ENCODE measurements at regions not wholly inside any gene's neighbourhood (a gene's known extent, or its start where the extent isn't known, plus 50 kb on each side); places are given as distances from the start of the nearest gene placed in this dataset.

DNA sequence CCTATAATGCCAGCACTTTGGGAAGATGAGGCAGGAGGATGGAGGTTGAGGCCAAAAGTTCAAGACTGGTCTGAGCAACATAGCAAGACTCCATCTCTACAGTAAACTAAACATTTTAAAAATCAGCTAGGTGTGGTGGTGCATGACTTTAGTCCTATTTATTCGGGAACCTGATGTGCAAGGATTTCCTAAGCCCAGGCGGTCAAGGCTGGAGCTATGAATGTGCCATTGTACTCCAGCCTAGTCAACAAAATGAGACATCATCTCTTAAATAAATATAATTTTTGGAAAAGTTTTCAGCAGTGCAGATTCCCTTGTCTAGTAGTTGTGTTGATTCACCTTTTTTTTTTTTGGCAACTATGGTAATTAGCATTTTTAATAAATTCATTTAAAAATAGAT is 928.7 kb upstream of the PRKX start:
- intact Hi-C loops (cut with micrococcal nuclease) = no loop called here
- no peaks in the 10 kb centered on the region for H3K79me2 ChIP-seq (ENCODE audit: low read length)
- H4K20me1 ChIP-seq (ENCODE audit: low read length) = no peaks in the 10 kb centered on the region
- no peaks in the 10 kb centered on the region for H3K36me3 ChIP-seq (ENCODE audit: low read depth, low read length)
- ATAC-seq (peak; percentile 73), DNase-seq (peak; percentile 78)
- H3K4me3 ChIP-seq (ENCODE audit: low read length) = no peak overlapping the region
- peak overlapping the region; percentile 60 for H3K27ac ChIP-seq (ENCODE audit: low read length)
- ChIA-PET POLR2A (ENCODE audit: unreplicated experiment) (no interaction called here), CTCF (no interaction called here)
- H3K4me1 ChIP-seq (ENCODE audit: insufficient read depth, low read length) = peaks cover 17% of the 10 kb centered on the region
- 0 out of 2 replicates have a peak overlapping the region, but pooled peaks have one; percentile 12 for H3K9ac ChIP-seq (ENCODE audit: low read length)
- no peak overlapping the region for H2AFZ ChIP-seq (ENCODE audit: low read length)
- H3F3A ChIP-seq (ENCODE audit: low read length, unreplicated experiment) = no peaks in the 10 kb centered on the region
- BruUV-seq (replicated peaks) = no TSS peak
- H3K27me3 ChIP-seq (ENCODE audit: low read length) = no peaks in the 10 kb centered on the region
- peak overlapping the region; percentile 49; the same call in 1 of the 2 replicates for H3K4me2 ChIP-seq (ENCODE audit: low read length)
- no peaks in the 10 kb centered on the region for H3K9me2 ChIP-seq (replicated peaks; ENCODE audit: low read length)
- no peaks in the 10 kb centered on the region for H3K9me3 ChIP-seq (ENCODE audit: low read length)
- TF ChIP-seq EZH2phosphoT487 (IDR thresholded peaks at IDR 0.05; ENCODE audit: borderline replicate concordance, low read length) = no peak
- no peak for TF ChIP-seq EZH2 (IDR thresholded peaks at IDR 0.05; ENCODE audit: low read length, unreplicated experiment)
- TF ChIP-seq, protein P1, sequence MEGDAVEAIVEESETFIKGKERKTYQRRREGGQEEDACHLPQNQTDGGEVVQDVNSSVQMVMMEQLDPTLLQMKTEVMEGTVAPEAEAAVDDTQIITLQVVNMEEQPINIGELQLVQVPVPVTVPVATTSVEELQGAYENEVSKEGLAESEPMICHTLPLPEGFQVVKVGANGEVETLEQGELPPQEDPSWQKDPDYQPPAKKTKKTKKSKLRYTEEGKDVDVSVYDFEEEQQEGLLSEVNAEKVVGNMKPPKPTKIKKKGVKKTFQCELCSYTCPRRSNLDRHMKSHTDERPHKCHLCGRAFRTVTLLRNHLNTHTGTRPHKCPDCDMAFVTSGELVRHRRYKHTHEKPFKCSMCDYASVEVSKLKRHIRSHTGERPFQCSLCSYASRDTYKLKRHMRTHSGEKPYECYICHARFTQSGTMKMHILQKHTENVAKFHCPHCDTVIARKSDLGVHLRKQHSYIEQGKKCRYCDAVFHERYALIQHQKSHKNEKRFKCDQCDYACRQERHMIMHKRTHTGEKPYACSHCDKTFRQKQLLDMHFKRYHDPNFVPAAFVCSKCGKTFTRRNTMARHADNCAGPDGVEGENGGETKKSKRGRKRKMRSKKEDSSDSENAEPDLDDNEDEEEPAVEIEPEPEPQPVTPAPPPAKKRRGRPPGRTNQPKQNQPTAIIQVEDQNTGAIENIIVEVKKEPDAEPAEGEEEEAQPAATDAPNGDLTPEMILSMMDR (conservative IDR thresholded peaks at IDR 0.05; ENCODE audit: low read depth, low read length) = no peak

DNA sequence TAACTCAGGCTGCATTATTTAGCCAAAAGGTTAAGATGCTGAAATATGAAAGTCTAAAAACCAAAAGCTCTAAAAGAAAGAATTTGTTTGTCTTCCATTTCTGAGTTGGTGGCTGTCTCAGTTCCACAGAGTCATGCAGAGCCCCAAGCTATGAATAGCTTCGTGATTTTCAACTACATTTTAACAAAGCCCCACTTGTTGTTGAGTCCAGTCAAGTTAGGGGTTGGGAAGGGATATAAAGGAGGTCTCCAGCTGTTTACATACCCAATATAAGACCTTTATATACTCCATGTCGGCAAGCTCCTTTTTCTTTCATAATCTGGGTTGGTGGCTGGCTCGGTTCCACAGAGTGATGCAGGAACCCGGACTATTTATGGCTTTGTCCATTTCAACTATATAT is 924.6 kb upstream of the PRKX start:
- TF ChIP-seq EZH2phosphoT487 (IDR thresholded peaks at IDR 0.05; ENCODE audit: borderline replicate concordance, low read length) = no peak
- TF ChIP-seq, protein P1 (conservative IDR thresholded peaks at IDR 0.05; ENCODE audit: low read depth, low read length) = no peak
- TF ChIP-seq EZH2 (IDR thresholded peaks at IDR 0.05; ENCODE audit: low read length, unreplicated experiment) = no peak
- no peak overlapping the region for H3K27ac ChIP-seq (ENCODE audit: low read length)
- BruUV-seq (replicated peaks) = no TSS peak
- no peaks in the 10 kb centered on the region for H3K36me3 ChIP-seq (ENCODE audit: low read depth, low read length)
- H3K27me3 ChIP-seq (ENCODE audit: low read length) = no peaks in the 10 kb centered on the region
- no peaks in the 10 kb centered on the region for H4K20me1 ChIP-seq (ENCODE audit: low read length)
- CTCF ChIA-PET = no interaction called here
- H2AFZ ChIP-seq (ENCODE audit: low read length) = no peak overlapping the region
- peaks cover 17% of the 10 kb centered on the region for H3K4me1 ChIP-seq (ENCODE audit: insufficient read depth, low read length)
- ATAC-seq (no peak), DNase-seq (no peak)
- no peaks in the 10 kb centered on the region for H3F3A ChIP-seq (ENCODE audit: low read length, unreplicated experiment)
- intact Hi-C loops (cut with micrococcal nuclease) = no loop called here
- POLR2A ChIA-PET (ENCODE audit: unreplicated experiment) = no interaction called here
- H3K4me3 ChIP-seq (ENCODE audit: low read length) = no peak overlapping the region
- H3K9me2 ChIP-seq (replicated peaks; ENCODE audit: low read length) = no peaks in the 10 kb centered on the region
- H3K9me3 ChIP-seq (ENCODE audit: low read length) = no peaks in the 10 kb centered on the region
- H3K9ac ChIP-seq (ENCODE audit: low read length) = no peak overlapping the region
- H3K79me2 ChIP-seq (ENCODE audit: low read length) = no peaks in the 10 kb centered on the region
- H3K4me2 ChIP-seq (ENCODE audit: low read length) = no peak overlapping the region

DNA sequence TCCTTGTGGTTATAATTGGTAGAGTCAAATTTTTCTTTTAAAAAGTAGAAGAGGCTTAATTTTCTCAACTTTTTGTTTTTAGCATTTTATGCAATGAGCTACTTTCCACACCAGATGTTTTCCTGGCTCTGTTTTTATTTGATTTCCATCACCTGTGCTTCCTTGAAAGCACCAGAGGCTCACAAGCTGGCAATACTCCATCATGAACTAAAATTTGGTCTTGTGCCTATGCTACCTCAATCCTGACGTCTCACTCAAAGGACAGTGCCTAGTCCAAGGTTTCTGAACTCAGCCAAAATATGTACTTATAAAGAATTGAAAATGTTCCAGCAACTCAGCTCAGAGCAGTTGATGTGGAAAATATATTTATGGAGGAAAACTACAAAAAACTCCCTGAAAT is 914.0 kb upstream of the PRKX start:
- no TSS peak for BruUV-seq (replicated peaks)
- Histone ChIP-seq H3K4me2 (ENCODE audit: low read length) (no peak overlapping the region), H3K4me1 (ENCODE audit: insufficient read depth, low read length) (no peaks in the 10 kb centered on the region), H3K9me3 (ENCODE audit: low read length) (no peaks in the 10 kb centered on the region), H3K79me2 (ENCODE audit: low read length) (no peaks in the 10 kb centered on the region), H4K20me1 (ENCODE audit: low read length) (no peaks in the 10 kb centered on the region), H3K9ac (ENCODE audit: low read length) (no peak overlapping the region), H3K4me3 (ENCODE audit: low read length) (no peak overlapping the region), H3K36me3 (ENCODE audit: low read depth, low read length) (no peaks in the 10 kb centered on the region), H3K27ac (ENCODE audit: low read length) (no peak overlapping the region), H3K9me2 (replicated peaks; ENCODE audit: low read length) (no peaks in the 10 kb centered on the region), H3K27me3 (ENCODE audit: low read length) (no peaks in the 10 kb centered on the region), H3F3A (ENCODE audit: low read length, unreplicated experiment) (no peaks in the 10 kb centered on the region), H2AFZ (ENCODE audit: low read length) (no peak overlapping the region)
- intact Hi-C loops (cut with micrococcal nuclease) = no loop called here
- ATAC-seq (no peak), DNase-seq (no peak)
- TF ChIP-seq EZH2phosphoT487 (IDR thresholded peaks at IDR 0.05; ENCODE audit: borderline replicate concordance, low read length) (no peak), EZH2 (IDR thresholded peaks at IDR 0.05; ENCODE audit: low read length, unreplicated experiment) (no peak)
- TF ChIP-seq, protein P1 (conservative IDR thresholded peaks at IDR 0.05; ENCODE audit: low read depth, low read length) = no peak
- POLR2A ChIA-PET (ENCODE audit: unreplicated experiment) = no interaction called here
- CTCF ChIA-PET = no interaction called here
